Upper lobe of right lung (tissue), 1 donor: ENCODE measurements at regions not wholly inside any gene's neighbourhood (a gene's known extent, or its start where the extent isn't known, plus 50 kb on each side); places are given as distances from the start of the nearest gene placed in this dataset.

Experiments used
- ATAC-seq: fragments of 200-7000 bp; cut with Tn5 transposase; one replicate; pipeline ENCODE4 v1.9.1; 2020; ENCODE audit warnings: mild to moderate bottlenecking, moderate library complexity
- DNase-seq: peaks from one replicate; pipeline ENCODE4 v3.0.0-alpha.2; 2020
- H3K27ac ChIP-seq: fragments of 200-600 bp; one replicate; pipeline ENCODE4 v1.8.0; 2022
- H3K27me3 ChIP-seq: fragments of 200-600 bp; one replicate; pipeline ENCODE4 v1.8.0; 2022; ENCODE audit warnings: mild to moderate bottlenecking
- H3K36me3 ChIP-seq: fragments of 200-600 bp; one replicate; pipeline ENCODE4 v1.8.0; 2022
- H3K4me1 ChIP-seq: fragments of 200-600 bp; one replicate; pipeline ENCODE4 v1.8.0; 2022
- H3K4me3 ChIP-seq: fragments of 200-600 bp; one replicate; pipeline ENCODE4 v1.8.0; 2022; ENCODE audit warnings: mild to moderate bottlenecking
- H3K9me3 ChIP-seq: fragments of 200-600 bp; one replicate; pipeline ENCODE4 v1.8.0; 2022
- CTCF ChIP-seq: fragments of 200-600 bp; IDR thresholded peaks from one replicate; pipeline ENCODE4 v1.8.0; 2022; ENCODE audit warnings: antibody characterized with exemption
- intact Hi-C: fragments of 100-400 bp; cut with DNase I; formaldehyde crosslinking; loops from one replicate; pipeline ENCODE4 v1.11.0; 2022
- donor health status: DM: no; HTN: yes; CAD: no; lungs with severe emphysema.

DNA sequence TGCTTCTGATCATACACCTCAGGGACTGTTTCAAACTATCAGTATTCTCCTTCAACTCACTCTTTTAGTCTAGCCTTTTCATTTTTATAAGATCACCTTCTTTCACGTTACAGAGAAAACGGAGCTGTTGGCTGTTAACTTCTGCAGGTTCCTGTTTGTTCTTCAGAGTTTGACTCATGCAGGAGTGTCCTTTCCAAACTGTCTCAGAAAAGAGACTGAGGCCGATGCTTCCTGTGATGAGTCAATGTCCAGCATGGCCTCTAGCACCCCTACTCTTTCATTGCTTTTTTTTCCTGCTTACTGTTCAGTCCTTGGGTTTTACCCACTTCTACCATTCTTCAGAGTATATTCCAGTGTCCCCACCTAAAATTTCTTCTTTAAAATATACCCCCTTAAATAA, 240.8 kb upstream of the RGPD4 start:
- Histone ChIP-seq H3K27ac (no peak overlapping the region), H3K4me1 (no peaks in the 10 kb centered on the region), H3K4me3 (no peak overlapping the region), H3K9me3 (no peaks in the 10 kb centered on the region), H3K27me3 (no peaks in the 10 kb centered on the region), H3K36me3 (no peaks in the 10 kb centered on the region)
- intact Hi-C loops = no loop called here
- ATAC-seq (no peak), DNase-seq (no peak)
- TF ChIP-seq CTCF = no peak

DNA sequence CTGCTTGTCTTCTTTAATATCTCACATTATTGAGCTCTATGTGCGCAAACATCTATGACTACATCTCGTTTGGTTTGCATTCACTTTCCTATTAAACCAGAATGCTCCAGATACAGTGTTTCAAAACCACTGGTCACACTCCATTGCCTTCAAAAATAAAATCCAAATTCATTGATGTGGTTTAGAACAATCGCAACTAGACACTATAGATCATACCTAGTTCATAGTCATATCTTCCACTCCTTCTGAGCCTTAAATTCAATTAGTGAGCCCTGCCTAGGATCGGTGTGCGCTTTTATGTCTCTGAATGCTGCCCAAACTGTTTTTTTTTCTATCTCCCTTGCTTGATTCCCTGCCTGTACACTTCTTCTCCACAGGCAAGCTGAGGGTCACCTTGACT, 238.5 kb upstream of the RGPD4 start:
- Histone ChIP-seq H3K27ac (no peak overlapping the region), H3K4me1 (no peaks in the 10 kb centered on the region), H3K9me3 (no peaks in the 10 kb centered on the region), H3K36me3 (no peaks in the 10 kb centered on the region), H3K27me3 (no peaks in the 10 kb centered on the region), H3K4me3 (no peak overlapping the region)
- no peak for TF ChIP-seq CTCF
- no peak for ATAC-seq
- no peak for DNase-seq
- intact Hi-C loops = no loop called here

- no peak overlapping the region for H3K4me3 ChIP-seq
- intact Hi-C loops = no loop called here
- no peaks in the 10 kb centered on the region for H3K36me3 ChIP-seq
- no peak for TF ChIP-seq CTCF
- no peaks in the 10 kb centered on the region for H3K9me3 ChIP-seq
- H3K27ac ChIP-seq = no peak overlapping the region
- H3K4me1 ChIP-seq = no peaks in the 10 kb centered on the region
- no peaks in the 10 kb centered on the region for H3K27me3 ChIP-seq
- DNase-seq (no peak), ATAC-seq (no peak)
These were observed 237.6 kb upstream of the RGPD4 start for GRCh38 chr2:107589079-107589491.

DNA sequence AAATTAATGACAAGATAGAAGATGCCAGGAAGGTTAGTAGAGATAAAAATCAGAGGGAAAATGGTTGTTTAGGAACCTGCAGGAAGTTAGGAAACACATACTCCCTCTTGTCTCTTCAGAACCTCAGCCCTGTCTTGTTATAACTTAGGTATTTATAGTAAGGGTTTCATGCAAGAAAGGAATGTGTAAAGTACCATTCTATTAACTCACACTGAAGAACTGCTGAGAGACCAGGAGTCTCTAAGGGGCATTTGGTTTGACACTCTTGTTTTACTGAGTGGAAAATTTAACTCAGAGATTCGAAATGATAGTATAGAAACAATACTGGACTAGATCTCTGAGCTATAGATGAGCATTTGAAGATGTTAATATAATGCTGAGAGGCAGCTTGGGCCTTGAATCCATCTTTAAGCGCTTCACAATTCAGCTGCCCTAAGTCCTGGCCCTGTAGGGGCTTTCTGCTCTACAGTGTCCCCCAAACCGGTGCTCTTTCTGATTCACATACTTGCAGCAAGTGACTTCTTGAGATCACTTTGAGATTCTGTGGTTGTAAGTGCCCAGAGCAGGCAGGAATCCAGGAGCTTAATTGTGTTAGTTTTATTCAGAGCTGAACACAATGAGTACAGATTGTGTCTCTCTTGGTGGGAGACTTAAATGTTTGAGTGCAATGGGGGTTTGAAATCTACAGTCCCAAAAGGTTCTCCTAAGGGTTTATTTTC, 235.0 kb upstream of the RGPD4 start:
- no peak for TF ChIP-seq CTCF
- no peaks in the 10 kb centered on the region for H3K27me3 ChIP-seq
- no peaks in the 10 kb centered on the region for H3K4me1 ChIP-seq
- H3K4me3 ChIP-seq = no peak overlapping the region
- DNase-seq (no peak), ATAC-seq (no peak)
- H3K36me3 ChIP-seq = no peaks in the 10 kb centered on the region
- no peak overlapping the region for H3K27ac ChIP-seq
- H3K9me3 ChIP-seq = no peaks in the 10 kb centered on the region
- intact Hi-C loops = no loop called here

DNA sequence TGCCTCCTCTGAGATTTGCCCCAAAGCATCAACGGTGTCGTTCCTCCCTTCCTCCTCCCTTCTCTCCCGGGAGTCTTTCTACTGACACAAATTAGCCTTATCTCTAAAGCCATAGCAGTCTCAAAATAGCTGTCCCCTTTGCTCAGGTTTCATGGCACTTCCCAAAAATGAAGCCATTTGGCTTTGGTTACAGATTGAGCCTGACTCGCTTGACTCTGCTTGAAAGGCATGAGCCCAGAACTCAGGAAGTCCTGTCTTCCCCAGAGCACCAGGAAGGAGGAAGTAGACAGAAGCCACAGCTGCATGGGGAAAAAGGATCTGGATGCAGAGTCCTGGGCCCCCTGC, 234.4 kb upstream of the RGPD4 start:
- H3K4me1 ChIP-seq = no peaks in the 10 kb centered on the region
- ATAC-seq (no peak), DNase-seq (no peak)
- H3K4me3 ChIP-seq = no peak overlapping the region
- intact Hi-C loops = no loop called here
- H3K9me3 ChIP-seq = no peaks in the 10 kb centered on the region
- H3K27ac ChIP-seq = no peak overlapping the region
- no peaks in the 10 kb centered on the region for H3K36me3 ChIP-seq
- no peaks in the 10 kb centered on the region for H3K27me3 ChIP-seq
- no peak for TF ChIP-seq CTCF

GRCh38 chr2:107595285-107595684, 231.4 kb upstream of the RGPD4 start:
- ATAC-seq (no peak), DNase-seq (no peak)
- Histone ChIP-seq H3K27ac (no peak overlapping the region), H3K27me3 (no peaks in the 10 kb centered on the region), H3K36me3 (no peaks in the 10 kb centered on the region), H3K4me1 (no peaks in the 10 kb centered on the region), H3K9me3 (no peaks in the 10 kb centered on the region), H3K4me3 (no peak overlapping the region)
- intact Hi-C loops = no loop called here
- TF ChIP-seq CTCF = no peak
